ENCODE measurements at regions not wholly inside any gene's neighbourhood (a gene's known extent, or its start where the extent isn't known, plus 50 kb on each side); places are given as distances from the start of the nearest gene placed in this dataset.

- Histone ChIP-seq H3K36me3 (replicated peaks) (no peaks in the 10 kb centered on the region), H3K4me3 (ENCODE audit: low read depth, low read length) (no peak overlapping the region), H3K27ac (no peak overlapping the region), H3K27me3 (replicated peaks) (no peaks in the 10 kb centered on the region)
- TF ChIP-seq, protein P1, sequence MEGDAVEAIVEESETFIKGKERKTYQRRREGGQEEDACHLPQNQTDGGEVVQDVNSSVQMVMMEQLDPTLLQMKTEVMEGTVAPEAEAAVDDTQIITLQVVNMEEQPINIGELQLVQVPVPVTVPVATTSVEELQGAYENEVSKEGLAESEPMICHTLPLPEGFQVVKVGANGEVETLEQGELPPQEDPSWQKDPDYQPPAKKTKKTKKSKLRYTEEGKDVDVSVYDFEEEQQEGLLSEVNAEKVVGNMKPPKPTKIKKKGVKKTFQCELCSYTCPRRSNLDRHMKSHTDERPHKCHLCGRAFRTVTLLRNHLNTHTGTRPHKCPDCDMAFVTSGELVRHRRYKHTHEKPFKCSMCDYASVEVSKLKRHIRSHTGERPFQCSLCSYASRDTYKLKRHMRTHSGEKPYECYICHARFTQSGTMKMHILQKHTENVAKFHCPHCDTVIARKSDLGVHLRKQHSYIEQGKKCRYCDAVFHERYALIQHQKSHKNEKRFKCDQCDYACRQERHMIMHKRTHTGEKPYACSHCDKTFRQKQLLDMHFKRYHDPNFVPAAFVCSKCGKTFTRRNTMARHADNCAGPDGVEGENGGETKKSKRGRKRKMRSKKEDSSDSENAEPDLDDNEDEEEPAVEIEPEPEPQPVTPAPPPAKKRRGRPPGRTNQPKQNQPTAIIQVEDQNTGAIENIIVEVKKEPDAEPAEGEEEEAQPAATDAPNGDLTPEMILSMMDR (IDR thresholded peaks at IDR 0.05; ENCODE audit: low read depth, low read length, missing control alignments), result no peak
- no peak for DNase-seq
- in situ Hi-C loops (cut with HindIII; ENCODE audit: low pct_ligation_motif_present, low sequenced_read_pairs), result no loop called here
These were observed 218.7 kb upstream of the BCOR start for GRCh38 chrX:40316502-40316901.

GRCh38 chrX:40314070-40314469 lies 216.3 kb upstream of the BCOR start:
- in situ Hi-C loops (cut with HindIII; ENCODE audit: low pct_ligation_motif_present, low sequenced_read_pairs), result no loop called here
- Histone ChIP-seq H3K4me3 (ENCODE audit: low read depth, low read length) (no peak overlapping the region), H3K27me3 (replicated peaks) (no peaks in the 10 kb centered on the region), H3K27ac (no peak overlapping the region), H3K36me3 (replicated peaks) (no peaks in the 10 kb centered on the region)
- TF ChIP-seq, protein P1 (IDR thresholded peaks at IDR 0.05; ENCODE audit: low read depth, low read length, missing control alignments), result peak; percentile 18
- DNase-seq, result no peak

DNA sequence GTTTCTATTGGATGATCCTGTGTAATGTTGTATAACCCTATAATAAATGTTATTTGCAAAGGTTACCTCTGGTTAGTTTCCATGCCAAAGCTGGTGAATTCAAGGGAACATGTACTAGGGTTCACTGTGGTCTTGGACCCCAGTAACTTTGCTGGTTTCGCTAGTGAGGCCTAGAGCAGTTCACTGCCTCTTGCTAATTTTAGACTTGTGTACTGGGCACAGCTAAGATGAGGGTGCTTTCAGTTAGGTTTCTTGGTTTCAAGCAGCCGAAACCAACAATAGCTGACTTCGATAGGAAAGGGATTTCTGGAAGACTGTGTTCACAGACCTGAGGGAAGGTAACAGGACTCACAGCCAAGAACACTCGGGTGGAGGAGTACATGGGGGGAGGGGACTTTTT lies 215.5 kb upstream of the BCOR start:
- no peaks in the 10 kb centered on the region for H3K36me3 ChIP-seq (replicated peaks)
- H3K4me3 ChIP-seq (ENCODE audit: low read depth, low read length), result no peak overlapping the region
- DNase-seq, result no peak
- in situ Hi-C loops (cut with HindIII; ENCODE audit: low pct_ligation_motif_present, low sequenced_read_pairs), result no loop called here
- no peaks in the 10 kb centered on the region for H3K27me3 ChIP-seq (replicated peaks)
- TF ChIP-seq, protein P1 (IDR thresholded peaks at IDR 0.05; ENCODE audit: low read depth, low read length, missing control alignments), result no peak
- H3K27ac ChIP-seq, result no peak overlapping the region

GRCh38 chrX:40310447-40310846 lies 212.7 kb upstream of the BCOR start:
- in situ Hi-C loops (cut with HindIII; ENCODE audit: low pct_ligation_motif_present, low sequenced_read_pairs), result no loop called here
- no peak for DNase-seq
- H3K36me3 ChIP-seq (replicated peaks), result no peaks in the 10 kb centered on the region
- TF ChIP-seq, protein P1 (IDR thresholded peaks at IDR 0.05; ENCODE audit: low read depth, low read length, missing control alignments), result no peak
- no peaks in the 10 kb centered on the region for H3K27me3 ChIP-seq (replicated peaks)
- H3K4me3 ChIP-seq (ENCODE audit: low read depth, low read length), result no peak overlapping the region
- H3K27ac ChIP-seq, result no peak overlapping the region

DNA sequence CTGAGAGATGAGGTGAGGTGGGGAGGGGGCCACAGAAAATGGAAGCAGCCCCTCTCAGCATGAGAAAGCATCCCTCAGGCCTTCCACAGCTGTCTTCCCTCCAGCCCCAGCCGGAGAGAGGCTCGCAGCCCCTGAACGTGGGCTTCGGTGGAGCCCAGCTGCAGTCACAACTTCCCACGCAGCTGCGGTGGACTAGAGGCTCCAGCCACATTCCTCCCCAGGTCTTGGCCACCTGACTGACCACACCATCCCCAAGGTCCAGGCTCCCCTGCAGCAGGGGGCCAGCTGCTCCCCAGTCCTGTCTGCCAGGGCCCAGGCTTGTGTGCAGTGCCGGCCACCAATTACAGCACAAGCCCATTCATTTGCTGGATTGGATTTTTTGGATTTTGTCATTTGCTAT lies 212.3 kb upstream of the BCOR start:
- in situ Hi-C loops (cut with HindIII; ENCODE audit: low pct_ligation_motif_present, low sequenced_read_pairs), result no loop called here

DNA sequence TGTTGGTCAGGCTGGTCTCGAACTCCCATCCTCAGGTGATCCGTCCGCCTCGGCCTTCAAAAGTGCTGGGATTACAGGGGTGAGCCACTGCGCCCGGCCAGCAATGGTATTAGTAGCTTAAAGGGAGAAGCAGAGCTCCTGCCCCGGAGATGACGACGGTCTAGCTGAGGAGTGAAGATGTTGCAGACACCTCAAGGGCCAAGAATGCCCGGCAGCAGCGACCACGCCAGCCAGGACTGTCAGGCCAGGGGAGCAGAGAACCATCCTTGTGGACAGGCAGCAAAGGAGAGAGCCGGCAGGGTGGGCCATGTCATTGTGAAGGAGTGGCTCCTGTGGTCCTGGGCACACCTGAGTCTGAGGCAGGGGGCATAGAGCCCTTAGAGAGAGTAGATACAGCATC lies 210.1 kb upstream of the BCOR start:
- H3K27ac ChIP-seq, result no peak overlapping the region
- no peak for DNase-seq
- TF ChIP-seq, protein P1 (IDR thresholded peaks at IDR 0.05; ENCODE audit: low read depth, low read length, missing control alignments), result no peak
- no peaks in the 10 kb centered on the region for H3K27me3 ChIP-seq (replicated peaks)
- H3K4me3 ChIP-seq (ENCODE audit: low read depth, low read length), result no peak overlapping the region
- H3K36me3 ChIP-seq (replicated peaks), result no peaks in the 10 kb centered on the region
- in situ Hi-C loops (cut with HindIII; ENCODE audit: low pct_ligation_motif_present, low sequenced_read_pairs), result no loop called here

More for the DNA sequence above, 212.3 kb upstream of the BCOR start:
- no peaks in the 10 kb centered on the region for H3K36me3 ChIP-seq (replicated peaks)
- H3K27me3 ChIP-seq (replicated peaks), result no peaks in the 10 kb centered on the region
- H3K27ac ChIP-seq, result no peak overlapping the region
- H3K4me3 ChIP-seq (ENCODE audit: low read depth, low read length), result no peak overlapping the region
- no peak for DNase-seq
- TF ChIP-seq, protein P1 (IDR thresholded peaks at IDR 0.05; ENCODE audit: low read depth, low read length, missing control alignments), result no peak

Data from brain microvascular endothelial cell (primary cell).